OCI-LY1 (cell line): ENCODE measurements at regions not wholly inside any gene's neighbourhood (a gene's known extent, or its start where the extent isn't known, plus 50 kb on each side); places are given as distances from the start of the nearest gene placed in this dataset.

Experiments used
- H2AFZ ChIP-seq: fragments of 200-600 bp; sonication (generic), shearing (Covaris generic); 2 replicates; pipeline ENCODE4 v1.6.0; 2014; ENCODE audit warnings: antibody characterized with exemption, mild to moderate bottlenecking, low read length
- H3F3A ChIP-seq: fragments of 200-600 bp; sonication (generic), shearing (Covaris generic); 2 replicates; pipeline ENCODE4 v1.6.0; 2014; ENCODE audit warnings: mild to moderate bottlenecking, antibody characterized with exemption, low read length, moderate library complexity; ENCODE audit not compliant: insufficient read depth
- H3K27ac ChIP-seq: fragments of 200-600 bp; sonication (generic); 2 replicates; pipeline ENCODE4 v1.5.1; 2014; ENCODE audit warnings: low read length, mixed run types, mild to moderate bottlenecking, low read depth; ENCODE audit not compliant: poor library complexity, severe bottlenecking
- H3K27me3 ChIP-seq: fragments of 200-600 bp; sonication (generic); 2 replicates; pipeline ENCODE4 v1.6.0; 2014; ENCODE audit warnings: antibody characterized with exemption, mild to moderate bottlenecking, low read length, moderate library complexity; ENCODE audit not compliant: insufficient read depth
- H3K36me3 ChIP-seq: fragments of 200-600 bp; sonication (generic); 2 replicates; pipeline ENCODE4 v1.6.1; 2014; ENCODE audit warnings: mild to moderate bottlenecking, antibody characterized with exemption, low read length, moderate library complexity, mixed read lengths; ENCODE audit not compliant: insufficient read depth
- H3K4me1 ChIP-seq: fragments of 200-600 bp; sonication (generic); 2 replicates; pipeline ENCODE4 v1.5.1; 2014; ENCODE audit warnings: mild to moderate bottlenecking, low read length, moderate library complexity; ENCODE audit not compliant: insufficient read depth, severe bottlenecking
- H3K4me2 ChIP-seq: fragments of 200-600 bp; sonication (generic), shearing (Covaris generic); 2 replicates; pipeline ENCODE4 v1.6.1; 2014; ENCODE audit warnings: low read length
- H3K4me3 ChIP-seq: fragments of 200-600 bp; sonication (generic); 2 replicates; pipeline ENCODE4 v1.5.1; 2014; ENCODE audit warnings: low read length, low read depth, mild to moderate bottlenecking, mixed read lengths; ENCODE audit not compliant: poor library complexity, severe bottlenecking
- H3K79me2 ChIP-seq: fragments of 200-600 bp; shearing (Covaris generic); 2 replicates; pipeline ENCODE4 v1.6.1; 2016; ENCODE audit warnings: mixed run types, low read length, mixed read lengths; ENCODE audit not compliant: insufficient read depth
- H3K9ac ChIP-seq: fragments of 200-600 bp; sonication (generic), shearing (Covaris generic); 2 replicates; pipeline ENCODE4 v1.6.1; 2014; ENCODE audit warnings: mild to moderate bottlenecking, low read length, mixed read lengths
- H3K9me2 ChIP-seq: fragments of 200-600 bp; sonication (generic), shearing (Covaris generic); 2 replicates; pipeline ENCODE4 v1.6.1; 2014; ENCODE audit warnings: low read depth, mild to moderate bottlenecking, low read length, mixed read lengths
- H3K9me3 ChIP-seq: fragments of 200-600 bp; shearing (Covaris generic); 2 replicates; pipeline ENCODE4 v1.6.1; 2014; ENCODE audit warnings: low read length, mixed read lengths
- H4K20me1 ChIP-seq: fragments of 200-600 bp; sonication (generic), shearing (Covaris generic); 2 replicates; pipeline ENCODE4 v1.6.0; 2016; ENCODE audit warnings: mild to moderate bottlenecking, low read length; ENCODE audit not compliant: insufficient read depth
- CTCF ChIP-seq: fragments of 200-600 bp; sonication (generic), shearing (Covaris generic); IDR thresholded peaks from 2 replicates; pipeline ENCODE4 v1.5.1; 2017; ENCODE audit warnings: mild to moderate bottlenecking, antibody characterized with exemption, low read length, moderate library complexity, mixed read lengths
- EZH2 ChIP-seq: fragments of 200-600 bp; sonication (generic), shearing (Covaris generic); IDR thresholded peaks from 2 replicates; pipeline ENCODE4 v1.8.0; 2017; ENCODE audit warnings: borderline replicate concordance, mixed run types, mild to moderate bottlenecking, antibody characterized with exemption, low read length, moderate library complexity, mixed read lengths

- no peaks in the 10 kb centered on the region for H3K79me2 ChIP-seq
- H3K4me1 ChIP-seq, result no peaks in the 10 kb centered on the region
- H3K4me2 ChIP-seq, result no peak overlapping the region
- no peaks in the 10 kb centered on the region for H3K9me2 ChIP-seq
- TF ChIP-seq CTCF (no peak), EZH2 (no peak)
- no peaks in the 10 kb centered on the region for H4K20me1 ChIP-seq
- no peaks in the 10 kb centered on the region for H3K36me3 ChIP-seq
- H3F3A ChIP-seq, result no peaks in the 10 kb centered on the region
- H3K27me3 ChIP-seq, result no peaks in the 10 kb centered on the region
- H3K27ac ChIP-seq, result no peak overlapping the region
- H3K9ac ChIP-seq, result no peak overlapping the region
- H3K9me3 ChIP-seq, result no peaks in the 10 kb centered on the region
- H2AFZ ChIP-seq, result no peak overlapping the region
- no peak overlapping the region for H3K4me3 ChIP-seq
Measured at GRCh38 chr16:17572145-17572544, 101.4 kb upstream of the XYLT1 start.

DNA sequence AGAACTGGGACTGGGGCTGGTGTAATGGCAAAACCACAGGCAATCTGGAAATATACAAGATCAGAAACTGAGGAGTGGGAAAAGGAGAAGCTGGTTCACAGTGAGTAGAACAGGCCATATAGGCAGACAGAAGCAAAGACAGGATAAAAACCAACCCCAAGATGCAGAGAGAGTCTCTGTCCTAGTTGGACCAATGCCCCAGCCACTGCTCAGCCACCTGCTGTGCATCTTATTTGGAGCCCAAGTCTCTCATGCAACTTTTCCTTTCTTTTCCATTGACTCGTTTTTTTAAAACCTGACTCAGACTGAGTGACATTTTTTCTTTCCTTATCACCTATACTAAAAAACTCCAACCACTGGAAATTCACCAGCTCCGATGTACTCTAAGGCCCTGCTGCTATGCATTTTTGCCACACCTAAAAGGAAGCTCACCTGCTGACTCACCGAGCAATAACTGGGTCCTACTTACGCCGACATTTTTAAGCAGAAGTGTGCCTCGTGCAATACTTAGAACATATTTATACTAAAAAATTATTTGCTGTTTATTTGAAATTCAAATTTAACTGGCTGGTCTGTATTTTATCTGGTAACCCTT, 100.8 kb upstream of the XYLT1 start:
- Histone ChIP-seq H3K4me1 (no peaks in the 10 kb centered on the region), H2AFZ (no peak overlapping the region), H3K27ac (no peak overlapping the region), H4K20me1 (no peaks in the 10 kb centered on the region), H3K9ac (no peak overlapping the region), H3K79me2 (no peaks in the 10 kb centered on the region), H3K9me3 (no peaks in the 10 kb centered on the region), H3K36me3 (no peaks in the 10 kb centered on the region), H3F3A (no peaks in the 10 kb centered on the region), H3K9me2 (no peaks in the 10 kb centered on the region), H3K4me2 (no peak overlapping the region), H3K27me3 (no peaks in the 10 kb centered on the region), H3K4me3 (no peak overlapping the region)
- TF ChIP-seq EZH2 (no peak), CTCF (no peak)

GRCh38 chr16:17568239-17568638, 97.5 kb upstream of the XYLT1 start:
- H3K4me2 ChIP-seq, result no peak overlapping the region
- TF ChIP-seq EZH2, result no peak
- H3K9ac ChIP-seq, result no peak overlapping the region
- no peaks in the 10 kb centered on the region for H3F3A ChIP-seq
- no peaks in the 10 kb centered on the region for H3K9me3 ChIP-seq
- H3K4me1 ChIP-seq, result no peaks in the 10 kb centered on the region
- no peaks in the 10 kb centered on the region for H3K36me3 ChIP-seq
- H3K79me2 ChIP-seq, result no peaks in the 10 kb centered on the region
- H3K4me3 ChIP-seq, result no peak overlapping the region
- H3K27ac ChIP-seq, result no peak overlapping the region
- no peaks in the 10 kb centered on the region for H4K20me1 ChIP-seq
- no peak overlapping the region for H2AFZ ChIP-seq
- no peaks in the 10 kb centered on the region for H3K27me3 ChIP-seq
- H3K9me2 ChIP-seq, result no peaks in the 10 kb centered on the region

GRCh38 chr16:17567455-17567854, 96.7 kb upstream of the XYLT1 start:
- Histone ChIP-seq H3K4me3 (no peak overlapping the region), H3K27ac (no peak overlapping the region), H3K4me2 (no peak overlapping the region), H3K27me3 (no peaks in the 10 kb centered on the region), H3F3A (no peaks in the 10 kb centered on the region), H3K4me1 (no peaks in the 10 kb centered on the region), H2AFZ (no peak overlapping the region), H3K36me3 (no peaks in the 10 kb centered on the region), H3K9ac (no peak overlapping the region), H3K9me3 (no peaks in the 10 kb centered on the region), H3K79me2 (no peaks in the 10 kb centered on the region), H3K9me2 (no peaks in the 10 kb centered on the region), H4K20me1 (no peaks in the 10 kb centered on the region)
- no peak for TF ChIP-seq EZH2
- TF ChIP-seq CTCF, result no peak
